Lung (tissue), 9 donors: ENCODE measurements at regions not wholly inside any gene's neighbourhood (a gene's known extent, or its start where the extent isn't known, plus 50 kb on each side); places are given as distances from the start of the nearest gene placed in this dataset.
"Not testable (repeated sequence)": the region's sequence is repeated elsewhere in the genome, so short reads cannot be mapped to it uniquely, and the experiment has no call there.

Source experiments
- ATAC-seq: fragments of 200-7000 bp; cut with Tn5 transposase; one replicate; pipeline ENCODE4 v1.9.1; 2020; ENCODE audit warnings: moderate number of reproducible peaks; ENCODE audit not compliant: insufficient read depth, low FRiP score
- DNase-seq, 3 donors: peaks; one replicate each; pipeline ENCODE4 v3.0.0-alpha.2; 2013 to 2017
- H3K27ac ChIP-seq, 2 donors: one replicate each; pipeline ENCODE4 v1.5.1; 2013; ENCODE audit warnings: mild to moderate bottlenecking in 2 of 2, moderate library complexity in 2 of 2, control low read depth in 1 of 2, inconsistent platforms in 1 of 2, low read depth in 1 of 2, low read length in 1 of 2
- H3K27me3 ChIP-seq, 3 donors: one replicate each; pipeline ENCODE4 v1.5.1; 2013; ENCODE audit warnings: low read length in 2 of 3; ENCODE audit not compliant: control insufficient read depth in 3 of 3, insufficient read depth in 3 of 3
- H3K36me3 ChIP-seq, 4 donors: one replicate each; pipeline ENCODE4 v1.5.1; 2013; ENCODE audit warnings: low read length in 4 of 4, mild to moderate bottlenecking in 1 of 4, moderate library complexity in 1 of 4; ENCODE audit not compliant: control insufficient read depth in 4 of 4, insufficient read depth in 4 of 4
- H3K4me1 ChIP-seq, 5 donors: one replicate each; pipeline ENCODE4 v1.5.1; 2013; ENCODE audit warnings: low read length in 5 of 5, mild to moderate bottlenecking in 2 of 5, moderate library complexity in 1 of 5; ENCODE audit not compliant: control insufficient read depth in 5 of 5, insufficient read depth in 5 of 5
- H3K4me3 ChIP-seq: one replicate; pipeline ENCODE4 v1.5.1; 2013; ENCODE audit warnings: mild to moderate bottlenecking, control low read depth, moderate library complexity
- H3K9ac ChIP-seq, 2 donors: one replicate each; pipeline ENCODE4 v1.5.1; 2013; ENCODE audit warnings: low read length in 2 of 2, control low read depth in 1 of 2; ENCODE audit not compliant: insufficient read depth in 1 of 2
- H3K9me3 ChIP-seq, 4 donors: one replicate each; pipeline ENCODE4 v1.5.1; 2013; ENCODE audit warnings: low read length in 3 of 4, mild to moderate bottlenecking in 1 of 4, moderate library complexity in 1 of 4; ENCODE audit not compliant: control insufficient read depth in 4 of 4, insufficient read depth in 3 of 4
- WGBS, 2 donors: extraction: QIAGEN DNeasy Blood & Tissue Kit; methylation state at CpG; one replicate each; pipeline ENCODE4 v1.1.7; 2013; 5-methylcytosine and 5-hydroxymethylcytosine counted together
- donor health status: Bipolar disorder and iron deficiency.
- donor health status: healthy.
- donor health status: DM: yes; HTN: yes; CAD: no.

GRCh38 chr7:39781557-39781956, 158.2 kb downstream of the RALA start:
- DNase-seq, H3K36me3 ChIP-seq, H3K27me3 ChIP-seq, H3K4me1 ChIP-seq, H3K27ac ChIP-seq, H3K4me3 ChIP-seq, H3K9ac ChIP-seq, H3K9me3 ChIP-seq, ATAC-seq: not testable (repeated sequence)
- WGBS, 2 donors = 98% methylated on average over 4 of the region's 4 CpGs

GRCh38 chr7:39786440-39786839, 163.1 kb downstream of the RALA start:
- not testable (repeated sequence) for H3K27ac ChIP-seq, H3K4me3 ChIP-seq, ATAC-seq, H3K4me1 ChIP-seq, DNase-seq, H3K9me3 ChIP-seq, H3K36me3 ChIP-seq, H3K9ac ChIP-seq, H3K27me3 ChIP-seq
- 86 to 87% methylated on average over 3 of the region's 3 CpGs for WGBS, 2 donors

- not testable (repeated sequence) for H3K27me3 ChIP-seq, H3K9me3 ChIP-seq, H3K27ac ChIP-seq, H3K4me3 ChIP-seq, DNase-seq, ATAC-seq, H3K4me1 ChIP-seq, H3K36me3 ChIP-seq, H3K9ac ChIP-seq
- 84 to 95% methylated on average over 4 of the region's 4 CpGs for WGBS, 2 donors
Measured at GRCh38 chr7:39791035-39791434, 159.0 kb upstream of the CDK13 start.

- not testable (repeated sequence) for H3K9me3 ChIP-seq, H3K36me3 ChIP-seq, H3K27ac ChIP-seq, ATAC-seq, H3K27me3 ChIP-seq, H3K9ac ChIP-seq, H3K4me3 ChIP-seq, DNase-seq, H3K4me1 ChIP-seq
- 88 to 90% methylated on average over 12 to 16 of the region's 16 CpGs for WGBS, 2 donors
Measured at GRCh38 chr7:39791911-39792310, 158.1 kb upstream of the CDK13 start.

GRCh38 chr7:39793026-39793425, 157.0 kb upstream of the CDK13 start:
- not testable (repeated sequence) for H3K36me3 ChIP-seq, H3K9ac ChIP-seq, ATAC-seq, H3K9me3 ChIP-seq, DNase-seq, H3K27ac ChIP-seq, H3K4me1 ChIP-seq, H3K27me3 ChIP-seq, H3K4me3 ChIP-seq
- 96 to 98% methylated on average over 20 to 22 of the region's 22 CpGs for WGBS, 2 donors

- not testable (repeated sequence) for DNase-seq, H3K27me3 ChIP-seq, H3K4me3 ChIP-seq, H3K9ac ChIP-seq, H3K36me3 ChIP-seq, H3K4me1 ChIP-seq, H3K9me3 ChIP-seq, H3K27ac ChIP-seq, ATAC-seq
- WGBS, 2 donors = 96 to 98% methylated on average over 13 to 23 of the region's 23 CpGs
Measured at GRCh38 chr7:39793851-39794250, 156.2 kb upstream of the CDK13 start.

- not testable (repeated sequence) for H3K4me3 ChIP-seq, H3K9ac ChIP-seq, H3K27ac ChIP-seq, DNase-seq, H3K36me3 ChIP-seq, H3K27me3 ChIP-seq, H3K9me3 ChIP-seq, ATAC-seq, H3K4me1 ChIP-seq
- 87 to 92% methylated on average over 4 of the region's 6 CpGs for WGBS, 2 donors
Measured at GRCh38 chr7:39796947-39797346, 153.1 kb upstream of the CDK13 start.

GRCh38 chr7:39798077-39798476, 152.0 kb upstream of the CDK13 start:
- H3K36me3 ChIP-seq, H3K27ac ChIP-seq, H3K9ac ChIP-seq, H3K4me1 ChIP-seq, H3K27me3 ChIP-seq, ATAC-seq, H3K9me3 ChIP-seq, H3K4me3 ChIP-seq, DNase-seq: not testable (repeated sequence)
- 76 to 88% methylated on average over 8 to 10 of the region's 10 CpGs for WGBS, 2 donors
